ENCODE measurements at regions not wholly inside any gene's neighbourhood (a gene's known extent, or its start where the extent isn't known, plus 50 kb on each side); places are given as distances from the start of the nearest gene placed in this dataset.
"Not testable (repeated sequence)": the region's sequence is repeated elsewhere in the genome, so short reads cannot be mapped to it uniquely, and the experiment has no call there.

- Mint-ChIP-seq H3K27me3 (peaks cover 16% of the 10 kb centered on the region), H3K36me3 (no peaks in the 10 kb centered on the region), H3K4me3 (no peak overlapping the region), H3K27ac (no peak overlapping the region), H3K9me3 (no peaks in the 10 kb centered on the region), H3K4me1 (peaks cover 2% of the 10 kb centered on the region)
- ATAC-seq (ENCODE audit: low read depth): no peak
- no peak for DNase-seq (ENCODE audit: low spot score in 2 of 2)
Observed at GRCh38 chr15:77904436-77904821, 173.1 kb downstream of the TBC1D2B start.

- not testable (repeated sequence) for DNase-seq (ENCODE audit: low spot score in 2 of 2); H3K36me3 Mint-ChIP-seq; H3K27ac Mint-ChIP-seq; H3K9me3 Mint-ChIP-seq; H3K4me3 Mint-ChIP-seq; ATAC-seq (ENCODE audit: low read depth); H3K4me1 Mint-ChIP-seq
- peaks cover 16% of the 10 kb centered on the region for H3K27me3 Mint-ChIP-seq
Observed at GRCh38 chr15:77903761-77904435, 173.6 kb downstream of the TBC1D2B start.

- not testable (repeated sequence) for H3K27ac Mint-ChIP-seq; H3K36me3 Mint-ChIP-seq; H3K9me3 Mint-ChIP-seq; H3K4me1 Mint-ChIP-seq; H3K4me3 Mint-ChIP-seq; DNase-seq (ENCODE audit: low spot score in 2 of 2)
- H3K27me3 Mint-ChIP-seq: peaks cover 16% of the 10 kb centered on the region
- peak; percentile 41 for ATAC-seq (ENCODE audit: low read depth)
Observed at GRCh38 chr15:77902921-77903760, 174.4 kb downstream of the TBC1D2B start.

GRCh38 chr15:77901921-77902750, 175.4 kb downstream of the TBC1D2B start:
- ATAC-seq (ENCODE audit: low read depth) (no peak), DNase-seq (ENCODE audit: low spot score in 2 of 2) (no peak)
- Mint-ChIP-seq H3K4me1 (no peaks in the 10 kb centered on the region), H3K27me3 (peaks cover 9% of the 10 kb centered on the region), H3K36me3 (no peaks in the 10 kb centered on the region), H3K9me3 (no peaks in the 10 kb centered on the region), H3K27ac (no peak overlapping the region), H3K4me3 (no peak overlapping the region)

GRCh38 chr15:77901251-77901881, 176.1 kb downstream of the TBC1D2B start:
- H3K27me3 Mint-ChIP-seq: peaks cover 4% of the 10 kb centered on the region
- DNase-seq (ENCODE audit: low spot score in 2 of 2) (no peak), ATAC-seq (ENCODE audit: low read depth) (no peak)
- no peaks in the 10 kb centered on the region for H3K4me1 Mint-ChIP-seq
- no peak overlapping the region for H3K4me3 Mint-ChIP-seq
- no peaks in the 10 kb centered on the region for H3K9me3 Mint-ChIP-seq
- H3K36me3 Mint-ChIP-seq: no peaks in the 10 kb centered on the region
- no peak overlapping the region for H3K27ac Mint-ChIP-seq

- DNase-seq (ENCODE audit: low spot score in 2 of 2) (peak; percentile 36 to 47), ATAC-seq (ENCODE audit: low read depth) (peak; percentile 67)
- not testable (repeated sequence) for H3K4me1 Mint-ChIP-seq, H3K27me3 Mint-ChIP-seq, H3K9me3 Mint-ChIP-seq, H3K36me3 Mint-ChIP-seq, H3K27ac Mint-ChIP-seq, H3K4me3 Mint-ChIP-seq
Observed at GRCh38 chr15:77900331-77900963, 177.1 kb downstream of the TBC1D2B start.

GRCh38 chr15:77899776-77900175, 177.7 kb downstream of the TBC1D2B start:
- not testable (repeated sequence) for H3K36me3 Mint-ChIP-seq; H3K27me3 Mint-ChIP-seq; ATAC-seq (ENCODE audit: low read depth); DNase-seq (ENCODE audit: low spot score in 2 of 2); H3K4me1 Mint-ChIP-seq; H3K9me3 Mint-ChIP-seq; H3K27ac Mint-ChIP-seq; H3K4me3 Mint-ChIP-seq

- no peak overlapping the region for H3K4me3 Mint-ChIP-seq
Observed at GRCh38 chr15:77898811-77899730, 178.4 kb downstream of the TBC1D2B start.

GRCh38 chr15:77897896-77898406, 179.6 kb downstream of the TBC1D2B start:
- DNase-seq (ENCODE audit: low spot score in 2 of 2) (no peak), ATAC-seq (ENCODE audit: low read depth) (no peak)
- Mint-ChIP-seq H3K27ac (no peak overlapping the region), H3K4me1 (peaks cover 3% of the 10 kb centered on the region), H3K4me3 (no peak overlapping the region), H3K9me3 (no peaks in the 10 kb centered on the region), H3K27me3 (peaks cover 13% of the 10 kb centered on the region), H3K36me3 (no peaks in the 10 kb centered on the region)

More at GRCh38 chr15:77898811-77899730, 178.4 kb downstream of the TBC1D2B start:
- no peak for DNase-seq (ENCODE audit: low spot score in 2 of 2)
- ATAC-seq (ENCODE audit: low read depth): no peak
- Mint-ChIP-seq H3K36me3 (no peaks in the 10 kb centered on the region), H3K27ac (no peak overlapping the region), H3K4me1 (peaks cover 3% of the 10 kb centered on the region), H3K9me3 (no peaks in the 10 kb centered on the region), H3K27me3 (peaks cover 10% of the 10 kb centered on the region)

- not testable (repeated sequence) for H3K9me3 Mint-ChIP-seq; H3K27ac Mint-ChIP-seq; ATAC-seq (ENCODE audit: low read depth); H3K36me3 Mint-ChIP-seq; DNase-seq (ENCODE audit: low spot score in 2 of 2); H3K4me3 Mint-ChIP-seq; H3K4me1 Mint-ChIP-seq
- peaks cover 15% of the 10 kb centered on the region for H3K27me3 Mint-ChIP-seq
Observed at GRCh38 chr15:77897113-77897895, 180.2 kb downstream of the TBC1D2B start.

- not testable (repeated sequence) for DNase-seq (ENCODE audit: low spot score in 2 of 2); H3K36me3 Mint-ChIP-seq; H3K4me3 Mint-ChIP-seq; ATAC-seq (ENCODE audit: low read depth); H3K4me1 Mint-ChIP-seq; H3K9me3 Mint-ChIP-seq; H3K27ac Mint-ChIP-seq
- peaks cover 15% of the 10 kb centered on the region for H3K27me3 Mint-ChIP-seq
Observed at GRCh38 chr15:77896147-77897112, 181.1 kb downstream of the TBC1D2B start.
